ENCODE measurements at regions not wholly inside any gene's neighbourhood (a gene's known extent, or its start where the extent isn't known, plus 50 kb on each side); places are given as distances from the start of the nearest gene placed in this dataset.

DNA sequence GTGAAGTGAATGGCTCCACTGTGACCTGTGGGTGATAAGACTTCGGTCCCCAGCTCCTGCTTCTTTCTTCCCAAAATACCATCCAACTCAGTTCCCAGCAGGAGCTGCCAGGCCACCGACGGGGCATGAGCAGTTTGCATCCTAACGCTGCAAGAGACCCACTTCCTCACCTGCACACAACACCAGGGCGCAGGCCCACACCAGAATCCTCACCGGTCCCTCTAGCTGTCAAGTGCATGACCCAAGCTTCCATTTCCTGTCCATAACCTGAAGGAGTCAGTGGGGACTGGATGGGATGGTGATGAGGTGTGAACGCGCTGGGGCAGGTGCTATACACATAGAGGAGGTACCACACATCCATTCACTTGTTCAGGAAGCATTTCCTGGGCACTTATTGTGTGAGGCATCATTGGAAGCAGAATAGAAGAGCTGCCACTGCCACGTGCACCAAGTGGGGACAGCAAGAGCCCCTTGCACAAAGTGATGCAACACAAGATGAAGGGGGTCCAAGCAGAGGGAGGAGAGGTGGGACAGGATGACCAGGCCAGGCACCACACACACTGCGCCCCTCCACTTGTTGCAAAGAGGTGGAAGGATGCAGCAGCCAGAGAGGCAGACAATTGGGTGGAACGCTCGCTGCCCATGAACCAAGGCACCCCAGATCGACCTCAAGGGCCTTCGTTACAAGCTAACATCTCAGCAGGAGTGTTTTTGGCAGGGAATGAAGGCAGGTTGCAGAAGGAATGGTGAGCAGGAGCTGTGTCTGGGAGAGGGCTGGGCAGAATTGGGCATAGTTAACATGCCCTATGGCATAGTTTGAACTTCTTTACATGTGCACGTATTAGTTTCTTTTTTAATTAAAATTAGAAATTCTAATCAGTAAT lies 605.8 kb upstream of the MGMT start:
- ChIA-PET POLR2A (no interaction called here), CTCF (no interaction called here)
- Mint-ChIP-seq H3K36me3 (ENCODE audit: low read depth) (no peaks in the 10 kb centered on the region), H3K4me3 (no peak overlapping the region), H3K9me3 (no peaks in the 10 kb centered on the region), H3K4me1 (no peaks in the 10 kb centered on the region), H3K27ac (no peak overlapping the region), H3K27me3 (peaks cover 3% of the 10 kb centered on the region)
- DNase-seq: no peak
- intact Hi-C loops (cut with micrococcal nuclease): no loop called here
- no peak for ATAC-seq (ENCODE audit: low read depth)
- TF ChIP-seq, protein P1, sequence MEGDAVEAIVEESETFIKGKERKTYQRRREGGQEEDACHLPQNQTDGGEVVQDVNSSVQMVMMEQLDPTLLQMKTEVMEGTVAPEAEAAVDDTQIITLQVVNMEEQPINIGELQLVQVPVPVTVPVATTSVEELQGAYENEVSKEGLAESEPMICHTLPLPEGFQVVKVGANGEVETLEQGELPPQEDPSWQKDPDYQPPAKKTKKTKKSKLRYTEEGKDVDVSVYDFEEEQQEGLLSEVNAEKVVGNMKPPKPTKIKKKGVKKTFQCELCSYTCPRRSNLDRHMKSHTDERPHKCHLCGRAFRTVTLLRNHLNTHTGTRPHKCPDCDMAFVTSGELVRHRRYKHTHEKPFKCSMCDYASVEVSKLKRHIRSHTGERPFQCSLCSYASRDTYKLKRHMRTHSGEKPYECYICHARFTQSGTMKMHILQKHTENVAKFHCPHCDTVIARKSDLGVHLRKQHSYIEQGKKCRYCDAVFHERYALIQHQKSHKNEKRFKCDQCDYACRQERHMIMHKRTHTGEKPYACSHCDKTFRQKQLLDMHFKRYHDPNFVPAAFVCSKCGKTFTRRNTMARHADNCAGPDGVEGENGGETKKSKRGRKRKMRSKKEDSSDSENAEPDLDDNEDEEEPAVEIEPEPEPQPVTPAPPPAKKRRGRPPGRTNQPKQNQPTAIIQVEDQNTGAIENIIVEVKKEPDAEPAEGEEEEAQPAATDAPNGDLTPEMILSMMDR (IDR thresholded peaks at IDR 0.05): no peak

GRCh38 chr10:128863411-128863810 lies 603.6 kb upstream of the MGMT start:
- H3K36me3 Mint-ChIP-seq (ENCODE audit: low read depth): no peaks in the 10 kb centered on the region
- intact Hi-C loops (cut with micrococcal nuclease): no loop called here
- H3K27ac Mint-ChIP-seq: no peak overlapping the region
- no peak overlapping the region for H3K4me3 Mint-ChIP-seq
- H3K27me3 Mint-ChIP-seq: peaks cover 3% of the 10 kb centered on the region
- no peaks in the 10 kb centered on the region for H3K9me3 Mint-ChIP-seq
- CTCF ChIA-PET: no interaction called here
- DNase-seq (no peak), ATAC-seq (ENCODE audit: low read depth) (no peak)
- no peaks in the 10 kb centered on the region for H3K4me1 Mint-ChIP-seq
- TF ChIP-seq, protein P1 (IDR thresholded peaks at IDR 0.05): no peak
- POLR2A ChIA-PET: no interaction called here

GRCh38 chr10:128863823-128864405 lies 603.1 kb upstream of the MGMT start:
- intact Hi-C loops (cut with micrococcal nuclease): no loop called here
- ChIA-PET POLR2A (no interaction called here), CTCF (no interaction called here)
- no peak overlapping the region for H3K27ac Mint-ChIP-seq
- no peaks in the 10 kb centered on the region for H3K9me3 Mint-ChIP-seq
- no peak for DNase-seq
- ATAC-seq (ENCODE audit: low read depth): no peak
- H3K4me1 Mint-ChIP-seq: no peaks in the 10 kb centered on the region
- H3K36me3 Mint-ChIP-seq (ENCODE audit: low read depth): no peaks in the 10 kb centered on the region
- TF ChIP-seq, protein P1 (IDR thresholded peaks at IDR 0.05): no peak
- peaks cover 3% of the 10 kb centered on the region for H3K27me3 Mint-ChIP-seq
- no peak overlapping the region for H3K4me3 Mint-ChIP-seq

DNA sequence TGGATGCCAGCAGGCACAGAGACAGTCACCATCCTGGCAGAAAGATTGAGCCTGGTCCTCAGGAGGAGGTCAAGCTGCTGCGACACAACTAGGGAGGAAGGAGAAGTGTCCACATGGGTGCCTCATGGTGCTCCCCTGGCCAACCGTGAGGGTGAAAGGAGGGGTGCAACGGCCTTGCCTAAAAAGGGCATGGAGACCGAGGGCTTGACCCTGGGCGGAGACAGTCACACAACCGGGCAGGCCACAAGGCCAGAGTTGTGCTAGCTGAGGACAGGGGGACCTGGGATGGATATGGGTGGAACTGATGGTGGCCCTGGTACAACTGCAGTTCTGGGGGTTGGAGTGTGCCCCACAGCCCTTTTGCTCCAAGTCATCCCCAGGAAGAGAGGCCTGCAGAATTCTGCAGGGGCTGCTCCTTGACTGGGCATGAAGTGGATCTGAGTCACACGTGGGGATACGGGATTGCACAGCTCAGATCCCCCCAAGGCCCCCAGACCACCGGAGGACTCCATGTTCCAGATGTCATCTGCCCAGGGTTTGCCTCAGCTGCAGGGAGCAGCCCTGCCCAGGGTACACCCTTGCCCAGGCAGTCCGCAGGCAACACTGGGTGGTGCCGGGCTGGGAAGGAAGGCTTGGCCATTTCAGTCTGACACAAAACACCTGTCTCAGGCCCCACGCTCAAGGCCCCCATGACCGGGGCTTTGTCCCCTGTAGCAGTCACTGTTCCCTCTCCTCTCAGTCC lies 602.3 kb upstream of the MGMT start:
- ChIA-PET CTCF (no interaction called here), POLR2A (no interaction called here)
- H3K4me1 Mint-ChIP-seq: no peaks in the 10 kb centered on the region
- H3K36me3 Mint-ChIP-seq (ENCODE audit: low read depth): no peaks in the 10 kb centered on the region
- intact Hi-C loops (cut with micrococcal nuclease): no loop called here
- peaks cover 3% of the 10 kb centered on the region for H3K27me3 Mint-ChIP-seq
- DNase-seq: no peak
- no peak for ATAC-seq (ENCODE audit: low read depth)
- no peaks in the 10 kb centered on the region for H3K9me3 Mint-ChIP-seq
- TF ChIP-seq, protein P1 (IDR thresholded peaks at IDR 0.05): no peak
- no peak overlapping the region for H3K4me3 Mint-ChIP-seq
- no peak overlapping the region for H3K27ac Mint-ChIP-seq
